ENCODE measurements at regions not wholly inside any gene's neighbourhood (a gene's known extent, or its start where the extent isn't known, plus 50 kb on each side); places are given as distances from the start of the nearest gene placed in this dataset.

DNA sequence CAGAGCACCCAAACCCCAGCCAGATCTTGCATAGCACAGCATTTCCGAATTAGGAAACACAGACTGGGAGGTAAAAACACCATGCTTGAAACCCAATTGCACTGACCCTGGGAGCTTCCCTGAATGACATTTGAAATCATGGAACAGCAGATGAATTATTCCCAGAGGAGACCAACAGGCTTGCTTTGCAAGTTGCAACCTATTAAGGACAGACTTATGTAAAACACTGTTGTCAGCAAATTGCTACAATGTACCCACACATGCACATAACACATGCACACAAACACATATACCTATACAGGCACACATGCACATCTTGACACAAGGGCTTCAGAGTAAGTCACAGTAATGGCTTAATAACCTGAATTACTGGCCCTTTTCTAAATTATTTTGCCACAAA lies 984.8 kb downstream of the DNAH5 start:
- no peak overlapping the region for H2BK12ac ChIP-seq (ENCODE audit: insufficient read length, low read depth, low read length)
- no peak overlapping the region for H2BK20ac ChIP-seq (ENCODE audit: low read depth, low read length, poor library complexity, severe bottlenecking)
- H3K27ac ChIP-seq (ENCODE audit: insufficient read length, low read depth, low read length): no peak overlapping the region
- H4K91ac ChIP-seq (ENCODE audit: insufficient read length, low read depth, low read length): no peak overlapping the region
- no peak for DNase-seq
- peaks cover 17 to 19% of the 10 kb centered on the region in 2 experiments for H3K4me1 Mint-ChIP-seq
- no peaks in the 10 kb centered on the region for H3K23me2 ChIP-seq (ENCODE audit: insufficient read length, low read depth, low read length, poor library complexity, severe bottlenecking)
- H4K20me1 ChIP-seq (ENCODE audit: control insufficient read depth, insufficient read depth, insufficient read length): no peaks in the 10 kb centered on the region
- H3K79me2 ChIP-seq (ENCODE audit: insufficient read depth, low read length): no peaks in the 10 kb centered on the region
- H3K9me3 ChIP-seq (ENCODE audit: control insufficient read depth, low read depth, low read length): no peaks in the 10 kb centered on the region
- no peak overlapping the region for H3K14ac ChIP-seq (ENCODE audit: insufficient read depth, low read length)
- TF ChIP-seq CTCF (conservative IDR thresholded peaks at IDR 0.05): no peak
- H3K79me1 ChIP-seq (ENCODE audit: insufficient read depth, low read depth, low read length, poor library complexity, severe bottlenecking): no peaks in the 10 kb centered on the region
- no peak overlapping the region for H3K9ac ChIP-seq (ENCODE audit: extremely low read depth, insufficient read length, low read length)
- H3K4ac ChIP-seq (ENCODE audit: low read depth, low read length): no peak overlapping the region
- H3K27me3 Mint-ChIP-seq (ENCODE audit: low read depth): no peaks in the 10 kb centered on the region
- no peak overlapping the region for H3K4me3 Mint-ChIP-seq
- H3K27ac Mint-ChIP-seq: no peak overlapping the region
- no peak overlapping the region for H4K8ac ChIP-seq (replicated peaks; ENCODE audit: insufficient read length, low read depth, low read length)
- H2AFZ ChIP-seq (ENCODE audit: low read length): no peak overlapping the region
- H3K9me3 Mint-ChIP-seq: no peaks in the 10 kb centered on the region
- no peak overlapping the region for H2BK5ac ChIP-seq (ENCODE audit: insufficient read length, low read length)
- H3K27me3 ChIP-seq (ENCODE audit: insufficient read depth, low read length): no peaks in the 10 kb centered on the region
- no peak overlapping the region for H2BK15ac ChIP-seq (ENCODE audit: low read depth, low read length)
- H3K36me3 Mint-ChIP-seq (ENCODE audit: insufficient read depth in 1 of 3, low read depth in 3 of 3): no peaks in the 10 kb centered on the region
- no peak overlapping the region for H3T11ph ChIP-seq (ENCODE audit: low read length)
- H3K4me2 ChIP-seq (ENCODE audit: insufficient read depth, insufficient read length, low read length): no peak overlapping the region
- H3K23ac ChIP-seq (ENCODE audit: insufficient read length, low read depth, low read length): no peak overlapping the region
- H3K18ac ChIP-seq (ENCODE audit: insufficient read length, low read depth, low read length): no peak overlapping the region
- no peak overlapping the region for H2AK5ac ChIP-seq (ENCODE audit: insufficient read length, low read length)
- no peak overlapping the region for H2BK120ac ChIP-seq (ENCODE audit: low read depth, low read length, poor library complexity, severe bottlenecking)
- H3K56ac ChIP-seq (ENCODE audit: insufficient read length, low read depth, low read length): no peak overlapping the region
- 0 out of 2 replicates have a peak, but pooled peaks cover 2% of the 10 kb centered on the region for H3K4me1 ChIP-seq (ENCODE audit: insufficient read depth, low read length)
- H4K5ac ChIP-seq (ENCODE audit: insufficient read length, low read depth, low read length): no peak overlapping the region
- WGBS (ENCODE audit: extremely low coverage, insufficient read length, low lambda C conversion rate): no CpG with 5 or more reads among the region's 1 CpG
